GM23338 (cell line): ENCODE measurements at regions not wholly inside any gene's neighbourhood (a gene's known extent, or its start where the extent isn't known, plus 50 kb on each side); places are given as distances from the start of the nearest gene placed in this dataset.

ENCODE experiments used
- ATAC-seq: fragments of 200-7000 bp; cut with Tn5 transposase; 3 replicates; pipeline ENCODE4 v1.9.1; 2020
- DNase-seq: peaks from one replicate; pipeline ENCODE4 v3.0.0-alpha.2; 2015; ENCODE audit warnings: low spot score
- H2AFZ ChIP-seq: fragments of 200-600 bp; sonication (generic); 2 replicates; pipeline ENCODE4 v1.8.0; 2016; ENCODE audit warnings: antibody characterized with exemption, mild to moderate bottlenecking, moderate library complexity
- H3F3A ChIP-seq: fragments of 200-600 bp; sonication (generic); replicated peaks from 2 replicates; pipeline ENCODE4 v1.8.0; 2017; ENCODE audit warnings: antibody characterized with exemption, mixed run types, low read depth
- H3K27ac ChIP-seq: fragments of 200-600 bp; sonication (generic); 2 replicates; pipeline ENCODE4 v1.6.1; 2016; ENCODE audit warnings: low read depth
- H3K27me3 ChIP-seq: fragments of 200-600 bp; sonication (generic); 2 replicates; pipeline ENCODE4 v1.8.0; 2016; ENCODE audit warnings: mild to moderate bottlenecking, mixed run types, moderate library complexity; ENCODE audit not compliant: insufficient read depth
- H3K36me3 ChIP-seq: fragments of 200-600 bp; sonication (generic); 2 replicates; pipeline ENCODE4 v1.8.0; 2016; ENCODE audit warnings: mild to moderate bottlenecking; ENCODE audit not compliant: insufficient read depth
- H3K4me1 ChIP-seq: fragments of 200-600 bp; sonication (generic); 2 replicates; pipeline ENCODE4 v1.8.0; 2016; ENCODE audit warnings: mild to moderate bottlenecking, moderate library complexity; ENCODE audit not compliant: insufficient read depth
- H3K4me2 ChIP-seq: fragments of 200-600 bp; sonication (generic); 2 replicates; pipeline ENCODE4 v1.7.1; 2017; ENCODE audit warnings: mixed run types
- H3K4me3 ChIP-seq: fragments of 200-600 bp; sonication (generic); 2 replicates; pipeline ENCODE4 v1.6.1; 2016; ENCODE audit warnings: mixed run types
- H3K79me2 ChIP-seq: fragments of 200-600 bp; sonication (generic); replicated peaks from 2 replicates; pipeline ENCODE4 v1.8.0; 2017; ENCODE audit warnings: mild to moderate bottlenecking; ENCODE audit not compliant: insufficient read depth
- H3K9me2 ChIP-seq: fragments of 200-600 bp; sonication (generic); 2 replicates; pipeline ENCODE4 v1.8.0; 2017; ENCODE audit not compliant: insufficient read depth
- H4K20me1 ChIP-seq: fragments of 200-600 bp; sonication (generic); replicated peaks from 2 replicates; pipeline ENCODE4 v1.8.0; 2017; ENCODE audit warnings: mild to moderate bottlenecking; ENCODE audit not compliant: insufficient read depth
- H3K27ac Mint-ChIP-seq: 2 replicates; pipeline ENCODE4 v1.8.0; 2020; ENCODE audit warnings: inconsistent platforms, mild to moderate bottlenecking, moderate library complexity, mixed read lengths
- H3K27me3 Mint-ChIP-seq: 3 replicates; pipeline ENCODE4 v1.8.0; 2022; ENCODE audit warnings: low read depth, mild to moderate bottlenecking, moderate library complexity, mixed read lengths, inconsistent platforms; ENCODE audit not compliant: insufficient read depth, poor library complexity
- H3K36me3 Mint-ChIP-seq: 3 replicates; pipeline ENCODE4 v1.8.0; 2021; ENCODE audit warnings: low read depth, mild to moderate bottlenecking, inconsistent platforms, moderate library complexity, mixed read lengths
- H3K4me1 Mint-ChIP-seq: 3 replicates; pipeline ENCODE4 v1.8.0; 2020; ENCODE audit warnings: mild to moderate bottlenecking, inconsistent platforms, mixed read lengths
- H3K4me3 Mint-ChIP-seq: 3 replicates; pipeline ENCODE4 v1.8.0; 2021; ENCODE audit warnings: moderate library complexity, mild to moderate bottlenecking, inconsistent platforms, mixed read lengths
- H3K9me3 Mint-ChIP-seq: 3 replicates; pipeline ENCODE4 v1.8.0; 2020; ENCODE audit warnings: moderate library complexity, mild to moderate bottlenecking, inconsistent platforms, mixed read lengths
- CREB1 ChIP-seq: fragments of 250-450 bp; sonication (Bioruptor Pico); IDR thresholded peaks from 2 replicates; pipeline ENCODE4 v1.5.0; 2020; ENCODE audit warnings: low read depth, mild to moderate bottlenecking, moderate library complexity
- EZH2 ChIP-seq: fragments of 200-600 bp; sonication (generic); IDR thresholded peaks from one replicate; pipeline ENCODE4 v1.8.0; 2017; ENCODE audit warnings: antibody characterized with exemption, mild to moderate bottlenecking, low read depth; ENCODE audit not compliant: unreplicated experiment
- JUNB ChIP-seq: IDR thresholded peaks from one replicate; pipeline ENCODE4 v1.6.1; 2016; ENCODE audit warnings: antibody characterized with exemption; ENCODE audit not compliant: unreplicated experiment
- NANOG ChIP-seq: IDR thresholded peaks from 2 replicates; pipeline ENCODE4 v1.6.1; 2016; ENCODE audit warnings: antibody characterized with exemption, borderline replicate concordance
- POLR2AphosphoS5 ChIP-seq: IDR thresholded peaks from 2 replicates; pipeline ENCODE4 v1.6.1; 2016; ENCODE audit warnings: antibody characterized with exemption, low read depth
- STAT1 ChIP-seq: IDR thresholded peaks from one replicate; pipeline ENCODE4 v1.6.1; 2016; ENCODE audit warnings: antibody characterized with exemption; ENCODE audit not compliant: unreplicated experiment
- ZNF114 ChIP-seq: fragments of 250-450 bp; sonication (Bioruptor Pico); IDR thresholded peaks from 2 replicates; pipeline ENCODE4 v1.5.0; 2020; ENCODE audit warnings: mild to moderate bottlenecking, moderate library complexity
- ZNF331 ChIP-seq: fragments of 250-450 bp; sonication (Bioruptor Pico); IDR thresholded peaks from 2 replicates; pipeline ENCODE4 v1.5.0; 2020; ENCODE audit warnings: low read depth, mild to moderate bottlenecking, moderate library complexity
- TF ChIP-seq, protein P1 (sequence below), 2 experiments: fragments of 200-600 bp in 1 of 2; sonication (generic) in 1 of 2; conservative IDR thresholded peaks; 2 replicates each; pipeline versions ENCODE4 v1.5.1 to v1.6.1; 2016 to 2017; ENCODE audit warnings: antibody characterized with exemption in 2 of 2, low read depth in 2 of 2, mild to moderate bottlenecking in 2 of 2, moderate library complexity in 1 of 2
- TF ChIP-seq, protein P2 (sequence below): IDR thresholded peaks from 2 replicates; pipeline ENCODE4 v1.6.1; 2016; ENCODE audit warnings: antibody characterized with exemption
- TF ChIP-seq, protein P3 (sequence below): IDR thresholded peaks from one replicate; pipeline ENCODE4 v1.6.1; 2018; ENCODE audit warnings: antibody characterized with exemption; ENCODE audit not compliant: unreplicated experiment

DNA sequence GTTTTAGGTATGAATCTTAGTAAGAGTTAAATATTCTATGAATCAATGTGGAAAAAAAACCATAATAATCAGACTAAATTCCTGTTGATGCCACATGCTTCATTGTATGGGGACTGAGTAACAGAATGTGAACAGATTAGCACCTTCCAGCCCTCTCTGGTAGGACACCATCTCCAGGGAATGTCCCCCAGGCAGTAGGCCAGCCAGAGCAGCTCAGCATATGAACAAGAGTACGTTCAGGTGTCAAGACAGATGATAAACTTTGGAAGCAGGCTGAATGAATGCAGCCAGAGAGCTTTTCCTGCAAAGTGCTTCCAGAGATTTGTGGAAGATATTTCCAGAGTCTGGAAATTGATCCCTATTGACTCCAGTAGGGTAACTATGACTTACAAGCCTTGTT lies 204.4 kb downstream of the RPS29 start:
- ATAC-seq (no peak), DNase-seq (no peak)
- Histone ChIP-seq H3K4me1 (peaks cover 5% of the 10 kb centered on the region; the same call in 1 of the 2 replicates), H3K27me3 (no peaks in the 10 kb centered on the region), H3K27ac (no peak overlapping the region), H3K4me2 (no peak overlapping the region), H3K79me2 (no peaks in the 10 kb centered on the region), H2AFZ (no peak overlapping the region), H3K36me3 (no peaks in the 10 kb centered on the region), H4K20me1 (no peaks in the 10 kb centered on the region), H3K9me2 (no peaks in the 10 kb centered on the region), H3F3A (no peaks in the 10 kb centered on the region), H3K4me3 (no peak overlapping the region)
- no peak overlapping the region for H3K4me3 Mint-ChIP-seq
- H3K27me3 Mint-ChIP-seq: no peaks in the 10 kb centered on the region
- H3K36me3 Mint-ChIP-seq: peaks cover 9% of the 10 kb centered on the region
- no peak overlapping the region for H3K27ac Mint-ChIP-seq
- H3K9me3 Mint-ChIP-seq: peaks cover 12% of the 10 kb centered on the region
- TF ChIP-seq EZH2 (no peak), NANOG (no peak), JUNB (no peak), CREB1 (CRISPR knock-in tag) (no peak), ZNF114 (no peak), STAT1 (no peak), ZNF331 (no peak), POLR2AphosphoS5 (no peak)
- TF ChIP-seq, protein P1, sequence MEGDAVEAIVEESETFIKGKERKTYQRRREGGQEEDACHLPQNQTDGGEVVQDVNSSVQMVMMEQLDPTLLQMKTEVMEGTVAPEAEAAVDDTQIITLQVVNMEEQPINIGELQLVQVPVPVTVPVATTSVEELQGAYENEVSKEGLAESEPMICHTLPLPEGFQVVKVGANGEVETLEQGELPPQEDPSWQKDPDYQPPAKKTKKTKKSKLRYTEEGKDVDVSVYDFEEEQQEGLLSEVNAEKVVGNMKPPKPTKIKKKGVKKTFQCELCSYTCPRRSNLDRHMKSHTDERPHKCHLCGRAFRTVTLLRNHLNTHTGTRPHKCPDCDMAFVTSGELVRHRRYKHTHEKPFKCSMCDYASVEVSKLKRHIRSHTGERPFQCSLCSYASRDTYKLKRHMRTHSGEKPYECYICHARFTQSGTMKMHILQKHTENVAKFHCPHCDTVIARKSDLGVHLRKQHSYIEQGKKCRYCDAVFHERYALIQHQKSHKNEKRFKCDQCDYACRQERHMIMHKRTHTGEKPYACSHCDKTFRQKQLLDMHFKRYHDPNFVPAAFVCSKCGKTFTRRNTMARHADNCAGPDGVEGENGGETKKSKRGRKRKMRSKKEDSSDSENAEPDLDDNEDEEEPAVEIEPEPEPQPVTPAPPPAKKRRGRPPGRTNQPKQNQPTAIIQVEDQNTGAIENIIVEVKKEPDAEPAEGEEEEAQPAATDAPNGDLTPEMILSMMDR (conservative IDR thresholded peaks at IDR 0.05; ENCODE audit: low read depth in 2 of 2): no peak
- TF ChIP-seq, protein P2, sequence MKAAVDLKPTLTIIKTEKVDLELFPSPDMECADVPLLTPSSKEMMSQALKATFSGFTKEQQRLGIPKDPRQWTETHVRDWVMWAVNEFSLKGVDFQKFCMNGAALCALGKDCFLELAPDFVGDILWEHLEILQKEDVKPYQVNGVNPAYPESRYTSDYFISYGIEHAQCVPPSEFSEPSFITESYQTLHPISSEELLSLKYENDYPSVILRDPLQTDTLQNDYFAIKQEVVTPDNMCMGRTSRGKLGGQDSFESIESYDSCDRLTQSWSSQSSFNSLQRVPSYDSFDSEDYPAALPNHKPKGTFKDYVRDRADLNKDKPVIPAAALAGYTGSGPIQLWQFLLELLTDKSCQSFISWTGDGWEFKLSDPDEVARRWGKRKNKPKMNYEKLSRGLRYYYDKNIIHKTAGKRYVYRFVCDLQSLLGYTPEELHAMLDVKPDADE: no peak
- peaks cover 7% of the 10 kb centered on the region for H3K4me1 Mint-ChIP-seq

DNA sequence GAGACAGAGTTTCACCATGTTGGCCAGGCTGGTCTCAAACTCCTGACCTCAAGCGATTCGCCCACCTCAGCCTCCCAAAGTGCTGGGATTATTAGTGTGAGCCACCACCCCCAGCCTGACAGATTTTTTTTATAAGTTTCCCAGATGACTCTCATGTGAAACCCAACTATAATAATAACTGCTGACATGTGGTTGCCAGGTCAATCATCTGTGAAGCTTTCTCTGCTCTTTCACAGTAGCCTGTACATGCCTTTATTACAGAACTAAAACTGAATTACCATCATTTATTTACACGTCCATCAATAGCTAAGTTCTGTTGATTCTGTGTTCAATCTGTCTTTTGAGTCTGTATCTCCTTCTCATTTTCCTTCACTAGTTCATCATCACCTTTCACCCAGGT lies 218.5 kb downstream of the RPS29 start:
- ATAC-seq (no peak), DNase-seq (no peak)
- H3K27ac ChIP-seq: no peak overlapping the region
- Mint-ChIP-seq H3K27ac (no peak overlapping the region), H3K4me3 (no peak overlapping the region), H3K9me3 (no peaks in the 10 kb centered on the region), H3K4me1 (peaks cover 4% of the 10 kb centered on the region; the same call in 2 of the 3 replicates), H3K36me3 (no peaks in the 10 kb centered on the region), H3K27me3 (peaks cover 10% of the 10 kb centered on the region)
- H3K4me1 ChIP-seq: no peaks in the 10 kb centered on the region
- no peaks in the 10 kb centered on the region for H3K36me3 ChIP-seq
- peaks cover 98% of the 10 kb centered on the region for H3K27me3 ChIP-seq
- no peaks in the 10 kb centered on the region for H3F3A ChIP-seq
- no peaks in the 10 kb centered on the region for H3K79me2 ChIP-seq
- no peak overlapping the region for H3K4me2 ChIP-seq
- H4K20me1 ChIP-seq: no peaks in the 10 kb centered on the region; the same call in 1 of the 2 replicates
- H3K9me2 ChIP-seq: no peaks in the 10 kb centered on the region
- H3K4me3 ChIP-seq: no peak overlapping the region
- H2AFZ ChIP-seq: no peak overlapping the region
- TF ChIP-seq, protein P2: no peak
- no peak for TF ChIP-seq ZNF114
- no peak for TF ChIP-seq EZH2
- no peak for TF ChIP-seq NANOG
- TF ChIP-seq, protein P3, sequence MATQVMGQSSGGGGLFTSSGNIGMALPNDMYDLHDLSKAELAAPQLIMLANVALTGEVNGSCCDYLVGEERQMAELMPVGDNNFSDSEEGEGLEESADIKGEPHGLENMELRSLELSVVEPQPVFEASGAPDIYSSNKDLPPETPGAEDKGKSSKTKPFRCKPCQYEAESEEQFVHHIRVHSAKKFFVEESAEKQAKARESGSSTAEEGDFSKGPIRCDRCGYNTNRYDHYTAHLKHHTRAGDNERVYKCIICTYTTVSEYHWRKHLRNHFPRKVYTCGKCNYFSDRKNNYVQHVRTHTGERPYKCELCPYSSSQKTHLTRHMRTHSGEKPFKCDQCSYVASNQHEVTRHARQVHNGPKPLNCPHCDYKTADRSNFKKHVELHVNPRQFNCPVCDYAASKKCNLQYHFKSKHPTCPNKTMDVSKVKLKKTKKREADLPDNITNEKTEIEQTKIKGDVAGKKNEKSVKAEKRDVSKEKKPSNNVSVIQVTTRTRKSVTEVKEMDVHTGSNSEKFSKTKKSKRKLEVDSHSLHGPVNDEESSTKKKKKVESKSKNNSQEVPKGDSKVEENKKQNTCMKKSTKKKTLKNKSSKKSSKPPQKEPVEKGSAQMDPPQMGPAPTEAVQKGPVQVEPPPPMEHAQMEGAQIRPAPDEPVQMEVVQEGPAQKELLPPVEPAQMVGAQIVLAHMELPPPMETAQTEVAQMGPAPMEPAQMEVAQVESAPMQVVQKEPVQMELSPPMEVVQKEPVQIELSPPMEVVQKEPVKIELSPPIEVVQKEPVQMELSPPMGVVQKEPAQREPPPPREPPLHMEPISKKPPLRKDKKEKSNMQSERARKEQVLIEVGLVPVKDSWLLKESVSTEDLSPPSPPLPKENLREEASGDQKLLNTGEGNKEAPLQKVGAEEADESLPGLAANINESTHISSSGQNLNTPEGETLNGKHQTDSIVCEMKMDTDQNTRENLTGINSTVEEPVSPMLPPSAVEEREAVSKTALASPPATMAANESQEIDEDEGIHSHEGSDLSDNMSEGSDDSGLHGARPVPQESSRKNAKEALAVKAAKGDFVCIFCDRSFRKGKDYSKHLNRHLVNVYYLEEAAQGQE: no peak
- TF ChIP-seq, protein P1 (conservative IDR thresholded peaks at IDR 0.05; ENCODE audit: low read depth in 2 of 2): no peak
- TF ChIP-seq JUNB: no peak
- no peak for TF ChIP-seq STAT1
